Erythroblast (primary cell): ENCODE measurements at regions not wholly inside any gene's neighbourhood (a gene's known extent, or its start where the extent isn't known, plus 50 kb on each side); places are given as distances from the start of the nearest gene placed in this dataset.

Experiments
- GATA1 ChIP-seq: IDR thresholded peaks from 2 replicates; pipeline ENCODE4 v1.6.1; 2011; ENCODE audit warnings: low read depth, mild to moderate bottlenecking, control low read depth, low read length, moderate library complexity
- POLR2A ChIP-seq: IDR thresholded peaks from 2 replicates; pipeline ENCODE4 v1.6.1; 2011; ENCODE audit warnings: mild to moderate bottlenecking, low read length

- TF ChIP-seq POLR2A = no peak
- no peak for TF ChIP-seq GATA1
These were observed 188.9 kb upstream of the FAT1 start for GRCh38 chr4:186912606-186913005.
